RPMI7951 (cell line): ENCODE measurements at regions not wholly inside any gene's neighbourhood (a gene's known extent, or its start where the extent isn't known, plus 50 kb on each side); places are given as distances from the start of the nearest gene placed in this dataset.
A peak's percentile ranks its signal among the peaks of the same experiment; 100 is the strongest.

Experiments used
- DNase-seq: peaks from one replicate; pipeline ENCODE4 v3.0.0-alpha.2; 2012; ENCODE audit warnings: low read depth

DNA sequence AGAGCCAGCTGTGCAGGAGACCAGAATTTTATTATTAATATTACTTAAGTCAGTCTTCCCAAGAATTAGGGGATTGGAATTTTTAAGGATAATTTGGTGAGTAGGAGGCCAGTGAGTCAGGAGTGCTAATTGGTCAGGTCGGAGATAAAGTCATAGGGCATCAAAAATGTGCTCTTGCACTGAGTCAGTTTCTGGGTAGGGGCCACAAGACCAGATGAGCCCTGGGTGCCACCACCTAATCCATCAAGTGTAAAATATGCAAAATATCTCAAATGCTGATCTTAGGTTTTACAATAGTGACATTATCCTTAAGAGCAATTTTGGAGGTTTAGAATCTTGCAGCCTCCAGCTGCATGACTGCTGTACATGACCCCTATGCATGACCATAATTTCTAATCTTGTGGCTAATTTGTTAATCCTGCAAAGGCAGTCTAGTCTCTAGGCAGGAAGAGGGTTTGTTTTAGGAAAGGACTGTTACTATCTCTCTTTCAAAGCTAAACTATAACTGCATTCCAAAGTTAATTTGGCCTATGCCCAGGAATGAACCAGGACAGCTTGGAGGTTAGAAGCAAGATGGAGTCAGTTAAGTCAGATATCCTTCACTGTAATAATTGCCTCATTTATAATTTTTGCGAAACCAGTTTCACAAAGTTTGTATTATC lies 215.9 kb downstream of the RNF152 start:
- DNase-seq, result no peak

DNA sequence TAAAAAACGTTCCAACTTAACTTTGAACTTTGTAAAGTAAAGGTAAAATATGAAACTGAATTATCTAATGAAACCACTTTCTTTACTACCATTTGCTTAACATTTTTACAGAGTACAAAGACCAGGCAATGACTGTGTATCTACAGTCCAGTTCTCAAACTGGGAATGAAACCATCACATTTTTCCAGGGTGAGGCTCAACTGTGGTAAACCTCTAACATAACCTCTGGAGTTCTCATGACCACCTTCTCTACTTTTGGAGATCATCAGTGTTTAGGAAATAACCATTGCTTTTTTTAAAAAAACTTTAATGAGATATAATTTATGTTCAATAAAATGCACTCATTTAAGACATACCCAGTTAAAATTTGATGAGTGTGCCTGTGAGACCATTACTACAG lies 223.5 kb downstream of the RNF152 start:
- DNase-seq, result no peak

DNA sequence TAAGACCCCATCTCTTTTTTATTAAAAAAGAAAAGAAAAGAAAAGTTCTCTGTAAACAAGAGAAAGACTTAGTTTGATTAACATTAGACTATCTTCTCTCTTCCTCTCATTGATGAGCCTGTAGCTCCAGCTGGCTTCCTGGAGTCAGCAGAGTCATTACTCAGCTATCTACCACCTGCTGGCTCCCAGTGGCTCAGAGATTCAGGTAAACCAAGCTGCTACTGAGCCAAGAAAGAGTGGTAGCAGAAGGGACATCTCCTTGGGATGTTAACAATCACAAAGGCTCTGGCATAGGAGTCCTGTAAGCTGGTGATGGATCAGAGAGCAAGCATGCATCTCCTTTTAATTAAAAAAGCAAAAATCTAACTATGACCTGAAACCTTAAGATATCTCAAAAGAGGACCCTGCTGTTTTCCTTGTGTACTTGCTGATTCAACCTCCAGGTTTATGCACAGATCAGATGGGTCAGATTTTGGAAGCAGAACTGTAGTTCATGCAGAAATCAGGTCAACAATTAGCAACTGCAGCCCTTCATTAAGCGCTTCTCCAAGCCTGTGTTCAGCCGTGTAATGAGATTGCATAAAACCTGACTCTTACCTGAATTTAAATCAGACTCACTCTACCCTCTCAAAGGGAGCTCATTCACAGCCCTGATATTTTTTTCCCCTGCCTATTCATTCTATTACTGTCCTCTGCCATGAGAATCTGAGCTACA lies 225.8 kb downstream of the RNF152 start:
- no peak for DNase-seq

DNA sequence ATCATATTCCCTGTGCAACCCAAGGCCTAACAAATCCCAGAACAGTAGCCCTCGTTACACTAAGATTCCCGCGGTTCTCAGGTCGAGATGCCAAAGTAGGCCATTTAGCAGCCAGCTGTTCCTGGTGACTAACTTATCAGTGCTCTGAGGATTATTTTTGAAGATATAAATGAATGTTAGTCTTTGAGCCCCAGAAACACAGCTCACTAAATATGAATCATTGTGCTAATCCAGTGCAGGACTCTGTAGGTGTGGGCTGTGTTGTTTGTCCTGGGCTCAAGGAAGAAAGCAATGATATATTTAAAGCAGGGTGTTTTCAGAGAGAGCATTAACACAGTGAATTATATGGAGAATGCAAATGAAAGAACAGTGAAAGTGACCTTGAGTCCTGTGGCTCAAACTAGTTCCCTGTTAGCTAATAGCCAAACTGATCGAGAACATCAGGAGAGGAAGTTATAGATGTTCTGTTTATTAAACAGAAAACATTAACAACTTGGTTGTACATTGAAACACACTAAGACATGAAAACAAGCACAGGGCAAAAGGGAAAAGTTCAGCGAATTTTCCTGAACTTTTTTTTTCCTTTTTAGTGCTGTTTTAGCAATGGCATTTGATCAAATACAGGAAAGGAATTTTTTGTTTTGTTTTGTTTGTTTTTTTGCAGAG lies 228.3 kb downstream of the RNF152 start:
- DNase-seq, result no peak

DNA sequence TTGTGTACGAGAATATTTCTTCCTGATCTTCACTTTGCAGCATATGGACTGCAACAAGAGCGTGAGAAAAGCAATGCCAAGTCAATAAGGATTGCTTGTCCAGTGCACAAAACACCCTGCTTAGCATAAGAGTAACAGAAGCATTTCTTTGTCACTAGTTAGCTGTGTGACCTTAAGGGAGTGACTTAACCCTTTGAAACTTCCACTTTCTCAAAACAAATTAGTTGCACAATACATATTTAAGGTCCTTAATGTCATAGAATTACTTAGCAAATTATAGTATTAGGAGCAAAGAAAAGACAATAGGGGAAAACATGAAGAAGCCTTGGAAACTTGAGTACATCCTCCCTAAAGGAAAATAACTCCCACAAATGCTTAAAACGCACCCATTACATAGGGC lies 230.1 kb downstream of the RNF152 start:
- DNase-seq, result no peak

DNA sequence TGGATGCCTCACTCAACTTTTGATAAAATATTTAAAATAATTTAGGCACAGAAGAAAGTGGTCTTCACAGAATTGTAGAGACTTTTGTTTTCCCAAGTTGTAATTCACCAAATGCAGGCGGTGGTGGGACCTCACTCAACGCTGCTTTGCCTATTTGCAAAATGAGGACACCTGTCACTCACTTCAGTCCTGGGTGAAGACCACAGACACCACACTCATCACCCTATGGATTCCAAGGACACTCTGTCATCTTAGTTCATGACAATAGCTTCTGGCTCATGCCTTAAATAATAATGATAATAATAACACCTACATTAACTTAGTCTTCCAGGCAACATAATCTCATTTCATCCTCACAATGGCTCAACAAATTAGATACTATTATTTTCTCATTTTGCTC lies 234.4 kb downstream of the RNF152 start:
- no peak for DNase-seq

DNA sequence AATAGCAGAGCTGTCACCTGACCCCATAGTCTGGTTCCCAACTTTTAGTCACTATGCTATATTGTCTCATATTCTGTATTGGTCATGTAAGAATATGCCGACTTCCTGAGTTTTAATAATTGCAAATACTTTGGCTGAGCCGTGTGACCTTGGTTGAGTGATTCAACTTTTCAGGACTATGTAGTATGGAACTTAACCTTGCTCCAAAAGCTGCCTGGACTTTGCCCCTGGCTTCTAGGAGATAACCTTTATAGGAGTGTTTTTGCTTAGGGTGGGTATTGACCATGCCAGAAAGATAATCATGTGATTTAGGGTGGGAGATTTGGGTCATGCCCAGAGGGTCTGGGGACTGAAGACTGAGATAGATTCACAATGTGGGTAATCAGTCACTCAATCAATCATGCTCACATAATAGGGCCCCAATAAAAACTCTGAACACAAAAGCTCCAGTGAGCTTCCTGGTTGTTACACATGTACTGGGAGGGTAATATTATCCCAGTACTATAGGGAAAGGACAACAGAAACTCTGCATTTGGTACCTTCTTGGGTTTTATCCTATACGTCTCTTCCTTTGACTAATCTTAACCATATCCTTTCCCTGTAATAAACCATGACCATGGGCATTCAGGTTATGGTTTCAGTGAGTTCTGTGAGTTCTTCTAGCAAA lies 235.6 kb downstream of the RNF152 start:
- no peak for DNase-seq

DNA sequence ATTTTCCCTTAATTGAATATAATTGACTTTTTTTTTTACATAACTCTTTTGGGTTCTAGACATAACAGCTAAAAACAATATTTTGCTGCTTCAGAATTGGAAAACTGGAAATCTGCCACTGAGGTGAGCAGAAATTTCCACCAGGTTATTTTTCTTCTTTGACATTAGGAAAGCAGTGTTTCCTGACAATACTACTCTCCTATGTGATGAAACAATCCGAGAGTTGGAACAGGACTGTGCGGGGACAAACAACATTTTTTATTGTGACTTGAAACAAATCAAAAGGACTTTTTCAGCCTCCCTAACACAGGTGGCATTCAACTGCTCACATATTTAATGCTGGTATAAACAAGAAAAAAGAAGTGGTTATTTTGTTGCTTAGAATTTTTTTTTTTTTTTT lies 237.2 kb downstream of the RNF152 start:
- no peak for DNase-seq

DNA sequence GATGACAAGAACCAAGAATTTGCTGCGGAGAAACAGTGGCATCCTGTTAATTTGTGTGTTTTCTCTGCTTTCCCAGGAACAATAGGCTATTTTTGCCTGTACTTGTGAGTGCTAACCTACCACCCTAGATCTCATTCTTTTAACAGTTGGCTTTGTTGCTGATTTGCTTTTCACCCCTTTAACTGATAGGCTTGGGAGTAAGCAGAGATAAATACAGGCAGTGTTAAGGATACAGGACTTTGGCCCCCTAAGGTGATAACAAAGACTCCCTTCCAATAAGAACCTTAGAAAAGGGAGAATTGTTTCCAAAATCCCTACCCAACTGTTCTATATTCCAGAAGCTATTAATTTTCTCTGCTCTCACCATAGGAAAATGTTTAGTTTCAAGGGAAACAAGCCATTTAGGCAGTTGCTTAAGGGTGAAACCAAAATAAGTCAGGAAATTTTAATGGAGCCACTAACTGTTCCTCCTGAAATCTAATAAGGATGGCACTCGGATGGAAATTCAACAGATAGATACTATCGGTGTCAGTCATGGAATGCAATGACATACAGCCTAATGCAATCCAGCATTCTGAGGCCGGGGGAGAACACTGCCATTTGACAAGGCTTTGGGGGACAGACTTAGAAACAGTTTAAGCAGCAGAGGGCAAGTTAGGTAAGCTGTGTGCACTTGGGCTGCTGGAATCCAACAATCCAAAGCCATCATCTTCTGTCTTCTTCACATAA lies 238.8 kb downstream of the RNF152 start:
- DNase-seq, result no peak

DNA sequence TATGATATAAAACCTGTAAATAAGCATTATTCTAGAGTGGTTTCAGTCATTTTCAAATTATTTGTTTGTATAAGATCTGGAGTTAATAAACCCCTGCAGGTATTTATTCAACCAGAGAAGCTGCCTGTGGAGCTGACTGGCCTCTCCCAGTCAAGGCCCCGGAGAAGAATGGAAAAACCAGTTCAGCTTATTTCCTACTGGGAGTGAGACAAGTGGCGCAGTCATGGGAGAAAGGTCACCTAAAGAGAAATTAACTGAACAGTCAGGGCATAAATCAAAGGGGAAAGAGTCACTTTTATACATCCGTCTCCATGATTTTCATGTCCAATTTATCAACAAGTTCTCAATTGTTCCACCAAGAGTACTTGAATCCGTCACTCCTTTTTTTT lies 240.9 kb downstream of the RNF152 start:
- DNase-seq, result no peak

DNA sequence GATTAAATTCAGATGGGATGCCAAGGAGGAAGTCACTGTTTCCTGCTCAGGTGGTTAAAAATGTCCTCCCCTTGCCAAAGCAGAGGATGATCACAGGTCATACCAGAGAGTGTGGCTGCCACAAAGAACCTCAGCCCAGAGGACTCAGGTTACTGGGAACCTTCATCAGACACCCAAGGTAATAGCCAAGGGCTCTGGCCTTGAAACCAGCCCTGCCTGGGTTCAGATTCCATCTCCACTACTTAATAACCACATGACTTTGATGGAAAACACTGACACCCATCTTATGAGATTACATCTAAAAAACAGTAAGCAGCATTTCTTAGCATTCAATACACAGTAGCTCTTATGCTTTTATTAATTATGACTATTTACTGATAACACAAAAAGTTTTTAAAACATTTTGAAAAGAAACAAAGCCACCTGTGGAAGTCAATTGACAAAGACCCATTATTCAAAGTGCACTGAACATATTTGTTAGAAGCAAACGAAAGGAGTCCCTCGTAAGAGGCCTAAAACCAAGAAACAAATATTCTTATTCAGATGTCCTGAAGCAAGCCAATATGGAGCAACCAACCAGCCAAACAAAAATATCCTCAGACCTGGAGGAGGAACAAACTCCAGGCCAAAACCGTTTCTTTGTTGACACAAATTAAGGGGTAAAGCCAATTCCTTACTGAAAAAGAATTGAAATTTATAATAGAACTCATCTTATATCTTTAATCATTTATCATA lies 241.5 kb downstream of the RNF152 start:
- no peak for DNase-seq

DNA sequence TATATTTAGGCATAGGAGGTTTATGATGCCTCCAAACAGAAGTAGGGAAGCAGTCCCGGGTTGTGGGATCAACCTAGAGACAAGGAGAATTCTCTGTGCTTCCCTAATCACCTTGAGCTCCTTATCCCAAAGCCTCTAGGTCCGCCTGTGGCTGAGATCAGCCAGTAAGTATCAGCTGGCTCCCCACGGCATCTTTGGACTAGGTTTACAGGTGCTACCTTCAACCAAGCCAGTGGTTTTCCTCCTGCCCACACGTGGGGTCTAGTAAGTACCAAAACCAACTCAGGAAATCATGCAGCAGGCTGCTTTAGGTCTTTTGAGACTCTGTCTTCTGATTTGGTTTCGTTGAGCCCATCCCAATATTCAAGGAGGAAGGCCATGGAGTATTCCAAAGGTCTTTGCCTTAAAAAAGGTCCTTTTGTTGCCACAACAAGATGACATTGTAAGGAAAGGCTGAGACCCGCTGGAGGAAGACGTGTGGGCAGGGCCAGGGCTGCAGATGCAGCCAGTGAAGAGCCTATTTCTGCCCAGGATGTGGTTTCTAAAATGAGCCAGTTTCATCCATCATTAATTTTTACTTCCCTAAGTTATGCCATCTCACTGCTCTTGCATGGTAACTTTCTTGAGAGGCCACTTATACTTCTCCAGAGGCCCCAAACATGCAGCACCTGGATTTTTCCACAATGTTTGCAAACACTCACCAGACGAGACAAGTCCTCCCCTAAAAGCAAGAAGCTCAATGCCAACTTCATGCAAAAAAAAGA lies 248.7 kb downstream of the RNF152 start:
- DNase-seq, result peak; percentile 15

DNA sequence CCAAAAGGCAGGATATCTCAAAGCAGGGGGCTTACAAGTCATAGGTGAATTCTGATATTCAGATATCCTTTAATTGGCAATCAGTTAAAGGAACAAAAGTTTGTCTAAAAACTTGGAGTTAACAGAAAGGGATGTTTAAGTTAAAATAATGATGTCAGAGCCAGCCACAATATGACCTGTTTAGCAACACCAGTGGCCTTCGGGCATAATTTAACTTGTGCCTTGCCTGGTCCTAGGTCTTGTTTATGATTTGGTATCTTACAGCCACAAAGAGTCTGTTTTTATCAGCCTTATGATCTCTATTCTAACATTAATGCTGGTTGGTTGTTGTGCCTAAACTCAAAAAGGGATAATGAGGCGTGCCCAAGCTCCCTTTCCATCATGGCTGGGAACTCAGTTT lies 252.9 kb downstream of the RNF152 start:
- peak; percentile 42 for DNase-seq

DNA sequence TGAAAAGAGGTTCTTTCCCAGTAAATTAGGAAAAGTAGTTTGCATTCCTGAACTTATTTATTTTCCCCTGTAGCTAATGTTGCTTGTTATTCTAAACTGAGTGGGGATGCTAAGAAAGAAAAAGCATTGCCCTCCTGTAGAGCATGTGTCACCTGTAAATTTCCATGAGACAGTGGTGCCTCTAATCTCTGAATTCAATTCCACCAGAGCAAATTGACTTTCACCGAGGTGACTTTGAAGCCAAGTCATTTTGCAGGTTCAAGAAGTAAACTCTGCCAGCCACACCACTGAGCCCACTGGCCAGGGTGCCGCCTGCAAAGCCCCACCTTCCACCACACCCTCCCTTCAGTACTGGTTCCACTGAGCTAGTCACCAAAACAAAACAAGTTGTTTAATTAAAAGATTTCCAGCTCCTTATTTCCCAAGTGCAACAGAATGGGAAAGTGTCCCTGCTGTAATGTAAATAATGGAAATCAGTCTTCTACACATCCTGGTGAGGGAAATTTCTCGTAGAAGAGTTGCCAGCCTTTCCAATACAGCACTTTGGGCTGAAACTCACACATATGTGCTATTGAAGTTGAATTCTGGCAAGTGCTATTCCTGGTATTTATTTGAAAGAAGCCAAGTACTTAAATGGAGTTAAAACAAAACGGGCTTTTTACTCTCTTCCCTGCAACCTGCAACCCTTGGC lies 254.8 kb downstream of the RNF152 start:
- DNase-seq, result no peak

DNA sequence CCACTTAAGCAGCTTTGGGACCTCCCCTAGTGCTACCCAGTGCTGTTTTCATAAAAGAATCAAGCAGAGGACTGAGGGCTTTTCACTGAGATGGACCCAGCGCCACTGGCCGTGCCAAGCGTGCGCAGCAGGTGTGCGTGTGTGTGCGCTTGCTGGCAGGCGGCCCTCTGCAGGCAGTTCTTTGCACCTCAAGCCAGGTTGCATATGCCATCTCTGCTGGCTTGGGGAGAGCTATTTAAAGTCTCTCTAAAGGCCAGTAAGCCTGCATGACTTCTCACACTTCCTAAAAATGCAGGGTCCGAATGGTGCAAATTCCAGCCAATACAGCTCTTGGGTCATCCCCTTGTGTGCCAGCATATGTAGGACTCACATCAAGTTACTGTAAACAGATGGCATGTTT lies 255.5 kb downstream of the RNF152 start:
- no peak for DNase-seq

DNA sequence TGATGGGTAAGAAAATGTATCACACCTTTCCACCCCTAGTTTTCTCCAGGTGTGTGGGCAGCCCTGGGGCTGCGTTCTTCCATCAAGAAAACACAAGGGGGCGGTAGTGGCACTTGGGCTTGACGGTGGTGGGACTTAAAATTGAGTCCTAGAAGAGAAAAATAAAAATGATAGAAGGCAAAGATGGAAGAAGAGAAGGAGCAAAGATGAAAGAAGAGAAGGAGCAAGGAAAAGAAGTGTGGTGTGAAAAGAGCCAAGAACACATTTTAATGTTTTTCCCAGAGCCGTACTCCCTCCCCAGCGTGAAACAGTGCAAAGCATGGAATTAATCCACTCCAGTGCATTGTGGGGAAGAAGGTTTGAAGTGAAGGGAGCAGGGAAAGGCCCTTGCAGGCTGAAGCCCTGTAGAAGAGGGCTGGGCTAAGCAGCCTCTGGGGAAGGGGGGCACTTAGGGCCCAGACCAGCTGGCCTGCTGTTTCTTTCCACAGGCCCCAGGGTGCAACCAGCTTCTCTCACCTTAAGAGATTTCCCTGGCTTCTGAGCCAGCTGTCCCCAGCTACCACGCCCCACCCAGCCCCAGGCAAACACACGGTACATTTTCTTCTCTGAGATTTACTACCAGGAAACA lies 256.8 kb downstream of the RNF152 start:
- DNase-seq, result peak; percentile 57

DNA sequence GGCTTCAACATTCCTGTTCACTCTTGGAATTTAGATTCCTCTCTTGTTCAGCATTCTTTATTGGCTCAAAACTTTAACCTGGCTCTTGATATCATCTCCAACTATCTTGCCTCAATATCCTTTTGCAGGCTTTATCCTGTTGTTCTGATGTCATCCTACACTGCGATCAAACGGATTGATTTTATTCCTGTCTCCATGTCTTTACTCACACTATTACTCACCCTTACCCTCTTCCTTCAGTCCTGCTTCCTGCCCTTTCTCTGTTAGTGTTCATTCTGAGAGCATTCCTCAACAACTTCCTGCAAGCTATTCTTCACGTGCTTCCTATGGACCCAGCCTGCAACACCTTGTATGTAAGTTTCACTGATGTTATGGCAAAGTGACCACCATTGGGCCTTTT lies 264.7 kb downstream of the RNF152 start:
- peak; percentile 17 for DNase-seq

DNA sequence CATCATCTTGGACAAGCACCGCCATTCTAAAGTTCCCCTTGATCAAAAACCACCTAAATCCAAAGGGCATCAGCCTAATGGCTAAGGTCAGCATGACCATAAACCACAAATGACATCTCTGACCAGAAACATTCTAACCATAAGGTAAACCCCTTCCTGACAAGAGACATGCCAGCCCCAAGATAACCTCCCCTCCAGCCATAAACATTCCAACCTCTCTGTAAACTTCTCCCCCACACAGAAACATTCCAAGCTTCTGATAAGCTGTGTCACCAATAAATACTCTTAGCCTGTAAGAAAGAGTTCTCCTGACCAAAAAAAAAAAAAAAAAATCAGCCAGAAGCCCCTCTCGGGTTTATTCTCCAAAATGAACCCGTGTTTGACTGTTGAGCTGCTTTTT lies 268.2 kb downstream of the RNF152 start:
- peak; percentile 76 for DNase-seq

DNA sequence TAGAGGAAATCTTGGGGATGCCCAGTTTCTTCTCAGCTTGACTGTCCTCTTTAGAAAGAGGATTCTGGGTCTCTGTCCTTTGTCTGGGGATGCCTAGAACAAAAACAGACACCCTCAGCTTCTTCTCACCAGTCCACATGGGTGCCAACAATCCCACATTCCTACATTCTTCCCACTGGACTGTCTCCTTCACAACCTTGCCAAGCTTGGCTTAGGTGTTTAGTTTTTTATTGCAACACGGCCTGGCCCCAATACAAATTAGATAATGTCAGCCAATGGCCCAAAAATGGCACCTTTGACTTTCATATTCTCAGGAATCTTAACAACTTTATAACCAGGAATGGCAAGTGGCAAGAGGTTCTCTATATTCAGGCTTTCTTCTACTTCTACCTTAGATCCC lies 273.0 kb downstream of the RNF152 start:
- no peak for DNase-seq
